Kidney (tissue), 13 donors: ENCODE measurements at regions not wholly inside any gene's neighbourhood (a gene's known extent, or its start where the extent isn't known, plus 50 kb on each side); places are given as distances from the start of the nearest gene placed in this dataset.

Experiments used
- DNase-seq, 5 donors: peaks; one replicate each; pipeline ENCODE4 v3.0.0-alpha.2; 2013 to 2020
- FAIRE-seq: peaks from 2 replicates; lab custom pipeline; 2012; peaks lifted over from hg19 to GRCh38; lab: Jason Lieb, UNC
- H3K27ac ChIP-seq, 2 donors: one replicate each; pipeline ENCODE4 v1.7.0; 2013; ENCODE audit warnings: low read depth in 2 of 2, low read length in 2 of 2, inconsistent platforms in 1 of 2
- H3K27me3 ChIP-seq: one replicate; pipeline ENCODE4 v1.7.1; 2013; ENCODE audit warnings: low read length, inconsistent platforms; ENCODE audit not compliant: control insufficient read depth, insufficient read depth
- H3K36me3 ChIP-seq, 3 donors: one replicate each; pipeline versions ENCODE4 v1.7.0 to v1.7.1; 2013; ENCODE audit warnings: low read length in 3 of 3, control low read depth in 1 of 3, inconsistent platforms in 1 of 3; ENCODE audit not compliant: insufficient read depth in 3 of 3, control insufficient read depth in 2 of 3
- H3K4me1 ChIP-seq, 3 donors: one replicate each; pipeline versions ENCODE4 v1.7.0 to v1.7.1; 2013; ENCODE audit warnings: low read length in 3 of 3, inconsistent platforms in 1 of 3, low read depth in 1 of 3; ENCODE audit not compliant: control insufficient read depth in 2 of 3, insufficient read depth in 2 of 3
- H3K4me3 ChIP-seq, 3 donors: one replicate each; pipeline versions ENCODE4 v1.7.0 to v1.8.1; 2013; ENCODE audit warnings: low read length in 3 of 3, control low read depth in 1 of 3, inconsistent platforms in 1 of 3
- H3K9ac ChIP-seq, 3 donors: one replicate each; pipeline versions ENCODE4 v1.7.0 to v1.7.1; 2013; ENCODE audit warnings: low read length in 3 of 3, control low read depth in 1 of 3, inconsistent platforms in 1 of 3
- H3K9me3 ChIP-seq, 3 donors: one replicate each; pipeline versions ENCODE4 v1.7.0 to v1.7.1; 2013; ENCODE audit warnings: low read length in 3 of 3, control low read depth in 1 of 3, inconsistent platforms in 1 of 3; ENCODE audit not compliant: control insufficient read depth in 2 of 3, insufficient read depth in 1 of 3
- intact Hi-C: fragments of 100-400 bp; cut with DNase I; formaldehyde crosslinking; loops from one replicate; pipeline ENCODE4 v1.11.1; 2022
- TF ChIP-seq, protein P1 (sequence below): IDR thresholded peaks from 3 replicates; pipeline ENCODE4 v1.5.1; 2012; ENCODE audit warnings: mild to moderate bottlenecking, moderate library complexity, borderline replicate concordance; ENCODE audit not compliant: insufficient read depth; ENCODE audit errors: extremely low read depth
- donor health status: control.
- donor health status: control.
- donor health status: control.
- donor health status: control.
- donor health status: control.
- donor health status: DM: yes; HTN: yes; CAD: no.
- donor health status: Normal renal cell carcinoma (clear cell type).

DNA sequence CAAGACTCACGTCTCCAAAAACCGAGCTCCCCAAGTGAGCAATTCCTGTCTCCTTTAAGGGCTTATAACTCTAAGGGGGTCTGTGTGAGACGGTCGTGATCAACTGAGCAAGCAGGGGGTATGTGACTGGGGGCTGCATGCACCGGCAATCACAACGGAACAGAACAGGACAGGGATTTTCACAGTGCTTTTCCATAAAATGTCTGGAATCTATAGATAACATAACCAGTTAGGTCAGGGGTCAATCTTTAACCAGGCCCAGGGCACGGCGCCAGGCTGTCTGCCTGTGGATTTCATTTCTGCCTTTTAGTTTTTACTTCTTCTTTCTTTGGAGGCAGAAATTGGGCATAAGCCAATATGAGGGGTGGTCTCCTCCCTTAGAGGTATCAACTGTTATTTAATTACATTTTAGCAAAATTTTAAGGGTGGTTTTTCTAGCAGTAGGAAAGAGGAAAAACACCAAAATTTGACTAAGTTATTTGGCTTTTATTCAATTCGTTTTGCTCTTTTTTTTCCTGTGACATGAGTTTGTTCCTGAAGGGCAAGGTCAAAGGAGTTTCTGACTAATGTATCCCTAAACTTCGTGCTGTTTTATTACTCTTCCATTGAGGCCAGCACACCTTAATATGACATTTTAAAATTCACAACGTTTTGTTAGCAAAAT is 121.4 kb upstream of the SEC61G start:
- peaks cover 0 to 7% (median 3%) of the 10 kb centered on the region in 3 donors for H3K4me1 ChIP-seq
- H3K4me3 ChIP-seq: no peak overlapping the region
- TF ChIP-seq, protein P1, sequence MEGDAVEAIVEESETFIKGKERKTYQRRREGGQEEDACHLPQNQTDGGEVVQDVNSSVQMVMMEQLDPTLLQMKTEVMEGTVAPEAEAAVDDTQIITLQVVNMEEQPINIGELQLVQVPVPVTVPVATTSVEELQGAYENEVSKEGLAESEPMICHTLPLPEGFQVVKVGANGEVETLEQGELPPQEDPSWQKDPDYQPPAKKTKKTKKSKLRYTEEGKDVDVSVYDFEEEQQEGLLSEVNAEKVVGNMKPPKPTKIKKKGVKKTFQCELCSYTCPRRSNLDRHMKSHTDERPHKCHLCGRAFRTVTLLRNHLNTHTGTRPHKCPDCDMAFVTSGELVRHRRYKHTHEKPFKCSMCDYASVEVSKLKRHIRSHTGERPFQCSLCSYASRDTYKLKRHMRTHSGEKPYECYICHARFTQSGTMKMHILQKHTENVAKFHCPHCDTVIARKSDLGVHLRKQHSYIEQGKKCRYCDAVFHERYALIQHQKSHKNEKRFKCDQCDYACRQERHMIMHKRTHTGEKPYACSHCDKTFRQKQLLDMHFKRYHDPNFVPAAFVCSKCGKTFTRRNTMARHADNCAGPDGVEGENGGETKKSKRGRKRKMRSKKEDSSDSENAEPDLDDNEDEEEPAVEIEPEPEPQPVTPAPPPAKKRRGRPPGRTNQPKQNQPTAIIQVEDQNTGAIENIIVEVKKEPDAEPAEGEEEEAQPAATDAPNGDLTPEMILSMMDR: no peak
- H3K36me3 ChIP-seq: no peaks in the 10 kb centered on the region
- DNase-seq: no peak
- intact Hi-C loops: no loop called here
- H3K27me3 ChIP-seq: no peaks in the 10 kb centered on the region
- H3K27ac ChIP-seq: peak overlapping the region in 1 of 2 donors; percentile 9
- H3K9ac ChIP-seq: no peak overlapping the region
- H3K9me3 ChIP-seq: no peaks in the 10 kb centered on the region
- no peak for FAIRE-seq

DNA sequence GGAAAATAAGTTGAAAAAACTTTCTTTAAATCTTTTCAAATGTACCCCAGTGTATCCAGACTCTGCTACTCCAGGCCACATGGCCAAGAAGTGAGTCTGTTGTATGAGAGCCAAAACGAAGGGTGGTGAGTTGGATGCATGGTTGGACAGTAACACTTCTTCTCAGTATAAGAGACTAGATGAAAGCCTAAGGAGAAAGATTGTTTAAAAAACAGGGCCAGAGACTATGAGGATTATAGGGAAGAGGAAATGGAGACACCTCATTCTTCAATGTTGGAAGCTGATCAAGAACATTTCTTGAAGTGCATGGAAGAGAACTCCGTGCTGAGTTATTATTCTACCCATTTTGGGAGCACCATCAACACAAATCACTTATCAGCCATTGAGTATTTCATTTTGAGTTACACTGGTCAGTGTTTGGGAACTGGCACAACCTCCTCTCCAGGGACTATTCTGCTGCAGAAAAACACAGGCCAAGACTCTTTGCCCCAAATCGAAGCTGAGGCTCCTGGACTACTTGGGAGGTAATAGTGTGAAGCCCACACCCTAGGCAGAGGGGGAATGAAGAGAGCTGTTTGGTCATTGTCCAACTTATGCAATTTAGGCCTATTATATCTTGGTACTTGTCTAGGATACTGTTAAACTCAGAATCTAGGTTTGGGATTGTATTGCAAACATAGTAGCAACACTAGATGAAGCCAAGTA is 123.0 kb upstream of the SEC61G start:
- H3K27ac ChIP-seq: no peak overlapping the region
- no peak for FAIRE-seq
- no peaks in the 10 kb centered on the region for H3K36me3 ChIP-seq
- intact Hi-C loops: no loop called here
- peaks cover 0 to 7% (median 3%) of the 10 kb centered on the region in 3 donors for H3K4me1 ChIP-seq
- no peak for DNase-seq
- no peaks in the 10 kb centered on the region for H3K27me3 ChIP-seq
- H3K9ac ChIP-seq: no peak overlapping the region
- no peaks in the 10 kb centered on the region for H3K9me3 ChIP-seq
- no peak overlapping the region for H3K4me3 ChIP-seq
- TF ChIP-seq, protein P1: no peak

DNA sequence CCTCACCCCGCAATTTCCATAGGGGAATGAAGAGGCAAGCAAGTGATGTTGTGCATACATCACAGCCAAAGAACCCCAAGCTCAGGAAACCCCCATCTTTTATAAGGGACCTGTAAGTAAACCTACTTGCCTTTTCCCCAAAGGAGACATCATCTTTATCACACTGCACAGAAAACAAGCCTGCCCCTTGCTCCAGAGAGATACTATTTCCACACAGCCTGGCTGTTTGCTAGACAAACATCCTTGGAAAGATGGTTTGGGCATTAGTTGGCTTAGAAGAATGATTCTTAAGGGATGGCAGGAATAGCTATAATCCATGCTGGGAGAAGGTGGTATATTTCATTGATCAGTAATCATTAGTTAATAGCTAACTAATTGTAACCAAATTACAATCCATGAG is 123.7 kb upstream of the SEC61G start:
- TF ChIP-seq, protein P1: no peak
- H3K4me3 ChIP-seq: no peak overlapping the region
- H3K9ac ChIP-seq: no peak overlapping the region
- peaks cover 0 to 7% (median 3%) of the 10 kb centered on the region in 3 donors for H3K4me1 ChIP-seq
- no peaks in the 10 kb centered on the region for H3K36me3 ChIP-seq
- no peak for FAIRE-seq
- H3K9me3 ChIP-seq: no peaks in the 10 kb centered on the region
- H3K27me3 ChIP-seq: no peaks in the 10 kb centered on the region
- intact Hi-C loops: no loop called here
- DNase-seq: no peak
- H3K27ac ChIP-seq: no peak overlapping the region
